22Rv1 (cell line): ENCODE measurements at regions not wholly inside any gene's neighbourhood (a gene's known extent, or its start where the extent isn't known, plus 50 kb on each side); places are given as distances from the start of the nearest gene placed in this dataset.

Experiments used
- H3K27ac ChIP-seq: fragments of 450-650 bp; 2 replicates; pipeline ENCODE4 v1.5.1; 2017
- CTCF ChIP-seq: fragments of 450-650 bp; IDR thresholded peaks from 2 replicates; pipeline ENCODE4 v1.5.1; 2017; ENCODE audit warnings: mild to moderate bottlenecking
- ZFX ChIP-seq: fragments of 450-650 bp; IDR thresholded peaks from 2 replicates; pipeline ENCODE4 v1.6.1; 2017; ENCODE audit warnings: antibody characterized with exemption, borderline replicate concordance

GRCh38 chr3:99551520-99551919 is 86.9 kb upstream of the COL8A1 start:
- TF ChIP-seq ZFX (no peak), CTCF (peak; percentile 21)

GRCh38 chr3:99549957-99550603 is 88.3 kb upstream of the COL8A1 start:
- no peak for TF ChIP-seq CTCF
- TF ChIP-seq ZFX = no peak
- H3K27ac ChIP-seq = no peak overlapping the region

More at GRCh38 chr3:99551520-99551919, 86.9 kb upstream of the COL8A1 start:
- H3K27ac ChIP-seq = no peak overlapping the region

GRCh38 chr3:99549220-99549619 is 89.2 kb upstream of the COL8A1 start:
- TF ChIP-seq ZFX (no peak), CTCF (no peak)

GRCh38 chr3:99548674-99549073 is 89.7 kb upstream of the COL8A1 start:
- no peak for TF ChIP-seq CTCF
- no peak for TF ChIP-seq ZFX
- no peak overlapping the region for H3K27ac ChIP-seq

More at GRCh38 chr3:99549220-99549619, 89.2 kb upstream of the COL8A1 start:
- no peak overlapping the region for H3K27ac ChIP-seq

GRCh38 chr3:99545941-99546580 is 92.3 kb upstream of the COL8A1 start:
- TF ChIP-seq ZFX (no peak), CTCF (no peak)

DNA sequence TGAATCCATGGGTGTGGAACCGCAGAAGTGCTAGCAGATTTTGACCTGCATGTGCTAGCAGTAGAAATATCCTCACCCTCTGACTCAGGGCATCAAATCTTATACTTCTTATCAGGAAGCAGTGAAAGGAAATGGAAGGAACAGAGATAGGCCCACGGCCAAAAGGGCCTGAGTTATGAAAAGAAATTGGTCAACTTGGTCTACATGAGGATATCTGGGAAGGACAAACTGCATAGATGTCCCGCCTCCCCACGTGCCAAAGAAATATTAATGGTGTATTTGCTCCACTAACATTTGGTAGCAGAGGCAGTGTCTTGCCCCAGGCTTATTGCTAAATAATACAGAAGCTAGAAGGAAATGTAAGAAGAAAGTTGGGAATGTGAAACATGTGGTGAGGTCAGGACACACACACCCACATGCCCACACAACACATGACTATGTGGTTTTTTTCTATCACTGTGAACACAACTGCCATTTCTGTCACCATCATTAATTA is 93.6 kb upstream of the COL8A1 start:
- H3K27ac ChIP-seq = no peak overlapping the region

More at GRCh38 chr3:99545941-99546580, 92.3 kb upstream of the COL8A1 start:
- no peak overlapping the region for H3K27ac ChIP-seq

More for the DNA sequence above, 93.6 kb upstream of the COL8A1 start:
- TF ChIP-seq ZFX = no peak
- TF ChIP-seq CTCF = no peak
